ENCODE measurements at regions not wholly inside any gene's neighbourhood (a gene's known extent, or its start where the extent isn't known, plus 50 kb on each side); places are given as distances from the start of the nearest gene placed in this dataset.

GRCh38 chr18:41155910-41156851 lies 798.9 kb upstream of the PIK3C3 start:
- POLR2A ChIA-PET, result no interaction called here
- no peak for DNase-seq
- H3K4me3 Mint-ChIP-seq, result no peak overlapping the region
- H3K27ac Mint-ChIP-seq, result no peak overlapping the region
- no peak overlapping the region for H3K4me3 ChIP-seq (ENCODE audit: low read length)
- H3K4me1 ChIP-seq (ENCODE audit: insufficient read depth, low read length), result no peaks in the 10 kb centered on the region
- CTCF ChIA-PET, result no interaction called here
- H3K9me3 ChIP-seq (ENCODE audit: low read length), result no peaks in the 10 kb centered on the region
- no peaks in the 10 kb centered on the region for H3K36me3 ChIP-seq (ENCODE audit: insufficient read depth, low read length)
- H3K27me3 ChIP-seq (ENCODE audit: insufficient read depth, low read length, poor library complexity, severe bottlenecking), result no peaks in the 10 kb centered on the region
- no peaks in the 10 kb centered on the region for H3K36me3 Mint-ChIP-seq
- H3K27ac ChIP-seq (ENCODE audit: low read depth, low read length), result no peak overlapping the region
- H3K27me3 Mint-ChIP-seq, result no peaks in the 10 kb centered on the region
- no peaks in the 10 kb centered on the region for H3K4me1 Mint-ChIP-seq
- peaks cover 8 to 16% (median 9%) of the 10 kb centered on the region in 5 donors for H3K9me3 Mint-ChIP-seq

GRCh38 chr18:41155025-41155424 lies 800.0 kb upstream of the PIK3C3 start:
- peaks cover 6 to 24% (median 12%) of the 10 kb centered on the region in 5 donors for H3K9me3 Mint-ChIP-seq
- DNase-seq, result no peak
- H3K36me3 Mint-ChIP-seq, result no peaks in the 10 kb centered on the region
- Histone ChIP-seq H3K36me3 (ENCODE audit: insufficient read depth, low read length) (no peaks in the 10 kb centered on the region), H3K4me3 (ENCODE audit: low read length) (no peak overlapping the region), H3K27ac (ENCODE audit: low read depth, low read length) (no peak overlapping the region), H3K27me3 (ENCODE audit: insufficient read depth, low read length, poor library complexity, severe bottlenecking) (no peaks in the 10 kb centered on the region), H3K4me1 (ENCODE audit: insufficient read depth, low read length) (no peaks in the 10 kb centered on the region), H3K9me3 (ENCODE audit: low read length) (no peaks in the 10 kb centered on the region)
- no peak overlapping the region for H3K4me3 Mint-ChIP-seq
- H3K27ac Mint-ChIP-seq, result no peak overlapping the region
- H3K27me3 Mint-ChIP-seq, result no peaks in the 10 kb centered on the region
- H3K4me1 Mint-ChIP-seq, result no peaks in the 10 kb centered on the region
- POLR2A ChIA-PET, result no interaction called here
- CTCF ChIA-PET, result no interaction called here

- Mint-ChIP-seq H3K4me1 (no peaks in the 10 kb centered on the region), H3K4me3 (no peak overlapping the region), H3K36me3 (no peaks in the 10 kb centered on the region), H3K27me3 (no peaks in the 10 kb centered on the region), H3K27ac (no peak overlapping the region), H3K9me3 (peaks cover 6 to 29% (median 13%) of the 10 kb centered on the region in 5 donors)
- Histone ChIP-seq H3K9me3 (ENCODE audit: low read length) (no peaks in the 10 kb centered on the region), H3K4me3 (ENCODE audit: low read length) (no peak overlapping the region), H3K36me3 (ENCODE audit: insufficient read depth, low read length) (no peaks in the 10 kb centered on the region), H3K4me1 (ENCODE audit: insufficient read depth, low read length) (no peaks in the 10 kb centered on the region), H3K27ac (ENCODE audit: low read depth, low read length) (no peak overlapping the region), H3K27me3 (ENCODE audit: insufficient read depth, low read length, poor library complexity, severe bottlenecking) (no peaks in the 10 kb centered on the region)
- no peak for DNase-seq
- POLR2A ChIA-PET, result no interaction called here
- CTCF ChIA-PET, result no interaction called here
Measured at GRCh38 chr18:41153871-41154270, 801.2 kb upstream of the PIK3C3 start.

- ChIA-PET POLR2A (no interaction called here), CTCF (no interaction called here)
- Histone ChIP-seq H3K4me1 (ENCODE audit: insufficient read depth, low read length) (no peaks in the 10 kb centered on the region), H3K4me3 (ENCODE audit: low read length) (no peak overlapping the region), H3K27me3 (ENCODE audit: insufficient read depth, low read length, poor library complexity, severe bottlenecking) (no peaks in the 10 kb centered on the region), H3K36me3 (ENCODE audit: insufficient read depth, low read length) (no peaks in the 10 kb centered on the region), H3K9me3 (ENCODE audit: low read length) (no peaks in the 10 kb centered on the region), H3K27ac (ENCODE audit: low read depth, low read length) (no peak overlapping the region)
- Mint-ChIP-seq H3K4me3 (no peak overlapping the region), H3K27ac (no peak overlapping the region), H3K9me3 (peaks cover 5 to 39% (median 6%) of the 10 kb centered on the region in 5 donors), H3K36me3 (no peaks in the 10 kb centered on the region), H3K27me3 (no peaks in the 10 kb centered on the region), H3K4me1 (no peaks in the 10 kb centered on the region)
- no peak for DNase-seq
Measured at GRCh38 chr18:41150316-41150715, 804.7 kb upstream of the PIK3C3 start.

- no peak overlapping the region for H3K27ac ChIP-seq (ENCODE audit: low read depth, low read length)
- no peaks in the 10 kb centered on the region for H3K4me1 ChIP-seq (ENCODE audit: insufficient read depth, low read length)
- no peaks in the 10 kb centered on the region for H3K9me3 ChIP-seq (ENCODE audit: low read length)
- H3K9me3 Mint-ChIP-seq, result peaks cover 2 to 49% (median 16%) of the 10 kb centered on the region in 5 donors
- H3K4me1 Mint-ChIP-seq, result no peaks in the 10 kb centered on the region
- no peaks in the 10 kb centered on the region for H3K36me3 Mint-ChIP-seq
- H3K4me3 Mint-ChIP-seq, result no peak overlapping the region
- H3K27me3 ChIP-seq (ENCODE audit: insufficient read depth, low read length, poor library complexity, severe bottlenecking), result no peaks in the 10 kb centered on the region
- CTCF ChIA-PET, result no interaction called here
- POLR2A ChIA-PET, result no interaction called here
- no peak for DNase-seq
- no peaks in the 10 kb centered on the region for H3K27me3 Mint-ChIP-seq
- no peak overlapping the region for H3K27ac Mint-ChIP-seq
- no peak overlapping the region for H3K4me3 ChIP-seq (ENCODE audit: low read length)
- H3K36me3 ChIP-seq (ENCODE audit: insufficient read depth, low read length), result no peaks in the 10 kb centered on the region
Measured at GRCh38 chr18:41146301-41146700, 808.7 kb upstream of the PIK3C3 start.

- ChIA-PET CTCF (no interaction called here), POLR2A (no interaction called here)
- Histone ChIP-seq H3K27me3 (ENCODE audit: insufficient read depth, low read length, poor library complexity, severe bottlenecking) (no peaks in the 10 kb centered on the region), H3K4me1 (ENCODE audit: insufficient read depth, low read length) (no peaks in the 10 kb centered on the region), H3K4me3 (ENCODE audit: low read length) (no peak overlapping the region), H3K9me3 (ENCODE audit: low read length) (no peaks in the 10 kb centered on the region), H3K36me3 (ENCODE audit: insufficient read depth, low read length) (no peaks in the 10 kb centered on the region), H3K27ac (ENCODE audit: low read depth, low read length) (no peak overlapping the region)
- H3K36me3 Mint-ChIP-seq, result no peaks in the 10 kb centered on the region
- no peaks in the 10 kb centered on the region for H3K4me1 Mint-ChIP-seq
- peaks cover 0 to 47% (median 16%) of the 10 kb centered on the region in 5 donors for H3K9me3 Mint-ChIP-seq
- DNase-seq, result no peak
- H3K4me3 Mint-ChIP-seq, result no peak overlapping the region
- H3K27ac Mint-ChIP-seq, result peak overlapping the region in 1 of 8 donors; percentile 32
- H3K27me3 Mint-ChIP-seq, result no peaks in the 10 kb centered on the region
Measured at GRCh38 chr18:41145516-41145915, 809.5 kb upstream of the PIK3C3 start.

- no peaks in the 10 kb centered on the region for H3K4me1 ChIP-seq (ENCODE audit: insufficient read depth, low read length)
- H3K36me3 ChIP-seq (ENCODE audit: insufficient read depth, low read length), result no peaks in the 10 kb centered on the region
- H3K27ac ChIP-seq (ENCODE audit: low read depth, low read length), result no peak overlapping the region
- H3K27me3 Mint-ChIP-seq, result no peaks in the 10 kb centered on the region
- H3K4me3 ChIP-seq (ENCODE audit: low read length), result no peak overlapping the region
- ChIA-PET POLR2A (no interaction called here), CTCF (no interaction called here)
- H3K27ac Mint-ChIP-seq, result no peak overlapping the region
- H3K36me3 Mint-ChIP-seq, result no peaks in the 10 kb centered on the region
- no peak for DNase-seq
- no peaks in the 10 kb centered on the region for H3K27me3 ChIP-seq (ENCODE audit: insufficient read depth, low read length, poor library complexity, severe bottlenecking)
- H3K9me3 ChIP-seq (ENCODE audit: low read length), result no peaks in the 10 kb centered on the region
- H3K4me3 Mint-ChIP-seq, result no peak overlapping the region
- peaks cover 0 to 46% (median 16%) of the 10 kb centered on the region in 5 donors for H3K9me3 Mint-ChIP-seq
- H3K4me1 Mint-ChIP-seq, result no peaks in the 10 kb centered on the region
Measured at GRCh38 chr18:41144441-41144840, 810.6 kb upstream of the PIK3C3 start.

- no peak overlapping the region for H3K27ac ChIP-seq (ENCODE audit: low read depth, low read length)
- no peaks in the 10 kb centered on the region for H3K9me3 ChIP-seq (ENCODE audit: low read length)
- no peaks in the 10 kb centered on the region for H3K4me1 ChIP-seq (ENCODE audit: insufficient read depth, low read length)
- CTCF ChIA-PET, result no interaction called here
- no peaks in the 10 kb centered on the region for H3K27me3 Mint-ChIP-seq
- H3K36me3 ChIP-seq (ENCODE audit: insufficient read depth, low read length), result no peaks in the 10 kb centered on the region
- H3K4me3 Mint-ChIP-seq, result no peak overlapping the region
- no peaks in the 10 kb centered on the region for H3K4me1 Mint-ChIP-seq
- POLR2A ChIA-PET, result no interaction called here
- no peak for DNase-seq
- H3K27me3 ChIP-seq (ENCODE audit: insufficient read depth, low read length, poor library complexity, severe bottlenecking), result no peaks in the 10 kb centered on the region
- H3K9me3 Mint-ChIP-seq, result peaks cover 0 to 38% (median 14%) of the 10 kb centered on the region in 5 donors
- H3K4me3 ChIP-seq (ENCODE audit: low read length), result no peak overlapping the region
- H3K36me3 Mint-ChIP-seq, result no peaks in the 10 kb centered on the region
- H3K27ac Mint-ChIP-seq, result no peak overlapping the region
Measured at GRCh38 chr18:41140506-41140905, 814.5 kb upstream of the PIK3C3 start.

Data from CD8-positive, alpha-beta memory T cell (primary cell).